ENCODE measurements at regions not wholly inside any gene's neighbourhood (a gene's known extent, or its start where the extent isn't known, plus 50 kb on each side); places are given as distances from the start of the nearest gene placed in this dataset.

DNA sequence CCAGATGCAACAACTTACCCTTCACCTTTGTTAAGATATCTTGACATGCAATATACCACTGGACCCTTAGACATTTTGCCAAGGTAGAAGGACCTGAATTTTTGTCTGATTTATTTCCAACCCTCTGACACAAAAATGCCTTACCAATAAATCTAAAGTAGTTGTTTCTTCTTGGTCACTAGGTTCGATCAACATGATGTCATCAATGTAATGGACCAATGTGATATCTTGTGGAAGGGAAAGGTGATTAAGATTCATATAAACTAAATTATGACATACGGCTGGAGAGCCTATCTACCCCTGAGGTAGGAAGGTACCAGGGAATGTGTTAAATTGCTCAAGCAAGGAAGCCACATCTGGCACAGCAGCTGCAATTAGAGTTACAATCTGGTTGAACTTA is 67.7 kb upstream of the SERPINE2 start:
- TF ChIP-seq, protein P1, sequence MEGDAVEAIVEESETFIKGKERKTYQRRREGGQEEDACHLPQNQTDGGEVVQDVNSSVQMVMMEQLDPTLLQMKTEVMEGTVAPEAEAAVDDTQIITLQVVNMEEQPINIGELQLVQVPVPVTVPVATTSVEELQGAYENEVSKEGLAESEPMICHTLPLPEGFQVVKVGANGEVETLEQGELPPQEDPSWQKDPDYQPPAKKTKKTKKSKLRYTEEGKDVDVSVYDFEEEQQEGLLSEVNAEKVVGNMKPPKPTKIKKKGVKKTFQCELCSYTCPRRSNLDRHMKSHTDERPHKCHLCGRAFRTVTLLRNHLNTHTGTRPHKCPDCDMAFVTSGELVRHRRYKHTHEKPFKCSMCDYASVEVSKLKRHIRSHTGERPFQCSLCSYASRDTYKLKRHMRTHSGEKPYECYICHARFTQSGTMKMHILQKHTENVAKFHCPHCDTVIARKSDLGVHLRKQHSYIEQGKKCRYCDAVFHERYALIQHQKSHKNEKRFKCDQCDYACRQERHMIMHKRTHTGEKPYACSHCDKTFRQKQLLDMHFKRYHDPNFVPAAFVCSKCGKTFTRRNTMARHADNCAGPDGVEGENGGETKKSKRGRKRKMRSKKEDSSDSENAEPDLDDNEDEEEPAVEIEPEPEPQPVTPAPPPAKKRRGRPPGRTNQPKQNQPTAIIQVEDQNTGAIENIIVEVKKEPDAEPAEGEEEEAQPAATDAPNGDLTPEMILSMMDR (IDR thresholded peaks at IDR 0.05) = no peak
- ATAC-seq (ENCODE audit: low FRiP score) (no peak), DNase-seq (ENCODE audit: low spot score) (no peak)

DNA sequence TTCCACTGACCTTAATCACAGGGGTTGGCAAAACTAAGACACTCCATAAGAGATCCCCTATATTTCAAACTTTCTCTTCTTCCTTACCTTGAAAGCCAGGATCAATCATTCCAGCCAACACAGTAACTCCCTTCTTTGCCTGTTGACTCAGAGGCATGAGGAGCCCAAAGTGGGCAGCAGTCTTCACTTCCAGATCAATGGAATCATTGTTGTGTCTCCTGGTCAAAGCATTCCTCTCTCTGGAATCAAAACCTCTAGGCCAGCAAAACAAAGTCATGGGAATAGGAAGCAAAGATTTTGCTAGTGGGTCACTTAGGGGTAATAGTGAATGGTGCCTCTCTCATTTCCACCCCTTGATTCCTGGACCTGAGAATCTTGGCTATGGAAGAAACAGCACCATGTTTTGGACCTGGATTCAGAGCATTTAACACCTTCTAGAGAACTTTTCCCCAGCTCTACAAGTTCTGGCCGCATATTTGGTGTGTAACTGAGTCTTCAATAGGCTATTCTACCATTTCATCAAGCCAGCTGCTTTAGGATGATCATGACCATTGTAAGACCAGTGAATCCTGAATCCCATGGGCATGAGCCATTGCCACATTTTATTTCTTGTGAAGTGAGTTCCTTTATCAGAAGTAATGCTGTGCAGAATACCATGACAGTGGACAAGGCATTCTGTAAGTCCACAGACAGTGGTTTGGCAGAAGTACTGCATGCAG is 65.7 kb upstream of the SERPINE2 start:
- ATAC-seq (ENCODE audit: low FRiP score) = no peak
- no peak for DNase-seq (ENCODE audit: low spot score)
- TF ChIP-seq, protein P1 (IDR thresholded peaks at IDR 0.05) = no peak

DNA sequence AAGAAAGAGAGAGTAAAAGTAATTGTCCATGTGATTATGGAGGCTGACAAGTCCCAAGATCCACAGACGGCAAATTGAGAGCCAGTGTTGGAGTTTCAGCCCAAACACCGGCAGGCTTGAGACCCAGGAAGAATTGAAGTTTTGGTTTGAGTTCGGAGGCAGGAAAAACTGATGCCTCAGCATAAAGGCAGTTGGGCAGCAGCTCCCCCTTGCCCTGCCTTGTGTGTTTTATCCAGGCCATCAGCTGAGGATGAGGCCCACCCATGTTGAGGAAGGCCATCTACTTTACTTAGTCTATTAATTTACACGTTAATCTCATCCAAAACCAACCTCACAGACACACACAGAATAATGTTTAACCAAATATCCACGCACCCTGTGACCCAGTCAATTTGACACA is 64.6 kb upstream of the SERPINE2 start:
- ATAC-seq (ENCODE audit: low FRiP score) = no peak
- TF ChIP-seq, protein P1 (IDR thresholded peaks at IDR 0.05) = no peak
- no peak for DNase-seq (ENCODE audit: low spot score)

DNA sequence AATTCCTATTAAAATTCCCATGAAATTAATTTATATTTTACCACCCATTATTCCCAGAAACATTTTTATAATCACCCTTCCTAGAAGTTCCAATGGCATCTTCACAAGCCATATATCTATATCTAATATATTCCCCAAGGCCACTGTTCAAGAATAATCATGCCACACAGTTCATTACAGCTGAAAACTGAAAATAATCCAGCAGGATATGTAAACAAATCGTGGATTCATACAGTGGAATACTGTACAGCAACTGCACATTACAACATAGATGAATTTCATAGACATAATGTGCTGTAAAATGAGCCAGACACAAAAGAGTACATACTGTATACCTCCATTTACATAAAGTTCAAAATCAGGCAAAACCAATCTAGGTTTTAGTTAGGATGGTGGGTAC is 63.9 kb upstream of the SERPINE2 start:
- DNase-seq (ENCODE audit: low spot score) = no peak
- TF ChIP-seq, protein P1 (IDR thresholded peaks at IDR 0.05) = no peak
- no peak for ATAC-seq (ENCODE audit: low FRiP score)

DNA sequence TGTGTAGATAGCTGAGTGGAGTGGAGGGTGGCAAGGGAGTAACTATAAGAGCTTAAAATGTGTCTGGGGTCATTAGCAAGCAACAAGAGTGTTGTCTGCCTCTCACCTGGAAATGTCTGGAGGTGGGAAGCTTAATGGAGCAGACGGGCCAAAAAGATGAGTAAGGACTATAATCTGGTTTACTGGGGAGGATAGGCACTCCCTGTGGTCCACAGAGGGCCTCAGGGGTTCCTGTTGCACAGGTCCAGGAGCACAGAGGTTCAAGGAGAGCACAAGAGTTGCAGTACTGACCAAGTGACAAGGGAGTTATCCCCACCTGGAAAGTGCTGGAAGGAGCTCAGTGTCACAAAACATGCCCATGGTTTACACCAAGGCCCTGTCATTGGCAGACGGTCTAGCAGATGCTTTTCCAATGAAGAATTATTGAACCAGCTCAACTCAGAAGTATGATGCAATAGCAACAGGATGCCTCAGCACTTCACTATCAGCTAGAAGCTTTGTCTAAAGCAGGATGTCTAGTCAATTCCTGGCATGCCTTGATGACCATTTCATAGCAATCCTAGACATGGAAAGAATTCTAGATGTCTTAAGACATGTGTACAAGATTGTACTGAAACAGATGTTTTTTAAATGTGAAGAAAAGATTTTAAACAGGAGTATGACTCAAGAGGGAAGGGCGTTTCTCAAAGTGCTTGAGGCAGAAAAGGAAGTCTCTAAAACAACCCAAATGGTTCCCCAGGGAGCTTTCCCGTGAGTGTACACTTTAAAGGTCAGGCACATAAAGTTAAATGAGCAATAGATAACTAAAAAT is 62.9 kb upstream of the SERPINE2 start:
- TF ChIP-seq, protein P1 (IDR thresholded peaks at IDR 0.05) = no peak
- DNase-seq (ENCODE audit: low spot score) (no peak), ATAC-seq (ENCODE audit: low FRiP score) (peak; percentile 27)

DNA sequence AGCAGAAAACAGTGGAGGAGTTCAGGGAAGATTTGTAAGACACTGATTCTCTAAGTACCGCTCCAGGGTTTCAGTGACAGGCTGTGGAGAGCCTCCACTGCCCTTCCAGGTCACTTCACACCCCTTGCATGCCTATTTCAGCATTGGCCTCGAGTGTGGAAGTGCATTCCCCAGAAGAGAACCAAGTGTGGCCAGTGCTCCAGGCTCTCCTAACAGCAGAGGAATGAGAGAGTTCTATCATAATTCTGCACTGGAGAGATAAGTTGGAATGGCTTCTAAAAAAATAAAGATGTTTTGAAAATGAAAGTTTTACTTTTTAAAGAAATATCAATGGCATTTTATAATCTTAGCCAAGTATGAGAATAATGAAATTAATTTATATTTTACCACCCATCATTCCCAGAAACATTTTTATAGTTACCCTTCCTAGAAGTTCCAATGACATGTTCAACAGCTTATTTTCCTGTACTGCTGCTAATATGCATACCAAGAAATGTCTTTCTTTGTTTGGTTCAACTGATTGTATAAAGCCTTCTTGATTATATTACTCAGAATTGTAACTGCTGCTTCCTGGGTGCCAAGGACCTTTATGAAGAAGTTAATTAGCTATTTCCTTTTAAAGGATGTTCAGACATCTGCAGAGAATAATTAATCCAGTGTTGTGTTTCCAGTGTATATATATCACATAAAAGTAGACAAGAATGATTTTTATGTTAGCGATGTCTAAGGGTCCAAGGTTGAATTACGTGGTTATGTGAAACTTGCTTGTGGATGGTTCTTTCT is 61.0 kb upstream of the SERPINE2 start:
- DNase-seq (ENCODE audit: low spot score) (no peak), ATAC-seq (ENCODE audit: low FRiP score) (no peak)
- TF ChIP-seq, protein P1 (IDR thresholded peaks at IDR 0.05) = no peak

All from omental fat pad (tissue), 3 donors.